ENCODE measurements at regions not wholly inside any gene's neighbourhood (a gene's known extent, or its start where the extent isn't known, plus 50 kb on each side); places are given as distances from the start of the nearest gene placed in this dataset.
"Not testable (repeated sequence)": the region's sequence is repeated elsewhere in the genome, so short reads cannot be mapped to it uniquely, and the experiment has no call there.

DNA sequence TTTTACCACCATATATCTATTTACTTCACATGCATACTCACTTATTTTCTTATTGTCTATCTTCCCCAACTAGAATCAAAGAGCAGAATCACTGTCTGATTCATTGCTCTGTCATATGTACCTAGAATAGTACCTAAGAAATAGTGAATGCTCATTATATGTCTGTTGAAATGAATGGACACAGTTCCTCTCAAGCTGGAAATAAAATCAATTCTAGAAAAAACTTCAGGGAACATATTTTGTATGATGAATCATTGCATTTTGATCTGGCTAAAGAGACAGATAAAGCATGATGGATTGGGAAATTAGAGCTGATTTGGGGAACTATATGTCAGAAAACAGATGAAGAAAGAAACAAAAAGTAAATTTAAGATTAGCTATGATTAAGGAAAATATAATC is 623.3 kb downstream of the C12orf50 start:
- no peak for DNase-seq

DNA sequence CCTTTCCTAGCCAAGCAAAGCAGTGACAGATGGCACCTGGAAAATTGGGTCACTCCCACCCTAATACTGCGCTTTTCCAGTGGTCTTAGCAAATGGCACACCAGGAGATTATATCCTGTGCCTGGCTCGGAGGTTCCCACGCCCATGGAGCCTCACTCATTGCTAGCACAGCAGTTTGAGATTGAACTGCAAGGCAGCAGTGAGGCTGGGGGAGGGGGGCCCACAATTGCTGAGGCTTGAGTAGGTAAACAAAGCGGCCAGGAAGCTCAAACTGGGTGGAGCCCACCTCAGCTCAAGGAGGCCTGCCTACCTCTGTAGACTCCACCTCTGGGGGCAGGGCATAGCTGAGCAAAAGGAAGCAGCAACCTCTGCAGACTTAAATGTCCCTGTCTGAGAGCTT is 635.0 kb downstream of the C12orf50 start:
- not testable (repeated sequence) for DNase-seq

DNA sequence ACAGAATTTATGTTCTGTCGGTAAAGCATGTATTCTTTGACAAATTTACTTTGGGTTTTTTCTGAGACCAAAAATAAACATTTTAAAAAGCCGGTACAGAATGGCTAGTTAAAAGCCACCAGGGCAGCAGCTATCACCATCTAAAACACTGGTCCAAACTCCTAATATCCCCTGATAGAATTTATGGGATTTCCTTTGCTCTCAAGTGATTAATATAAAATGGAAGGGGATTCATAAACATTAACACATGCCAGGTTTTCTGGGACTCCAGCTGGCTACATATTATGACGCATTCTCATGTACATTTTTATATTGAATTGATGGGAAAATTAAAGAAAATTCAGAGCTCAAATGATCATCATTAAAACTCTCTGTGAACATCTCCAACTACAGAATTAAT is 640.8 kb downstream of the C12orf50 start:
- DNase-seq, result no peak

DNA sequence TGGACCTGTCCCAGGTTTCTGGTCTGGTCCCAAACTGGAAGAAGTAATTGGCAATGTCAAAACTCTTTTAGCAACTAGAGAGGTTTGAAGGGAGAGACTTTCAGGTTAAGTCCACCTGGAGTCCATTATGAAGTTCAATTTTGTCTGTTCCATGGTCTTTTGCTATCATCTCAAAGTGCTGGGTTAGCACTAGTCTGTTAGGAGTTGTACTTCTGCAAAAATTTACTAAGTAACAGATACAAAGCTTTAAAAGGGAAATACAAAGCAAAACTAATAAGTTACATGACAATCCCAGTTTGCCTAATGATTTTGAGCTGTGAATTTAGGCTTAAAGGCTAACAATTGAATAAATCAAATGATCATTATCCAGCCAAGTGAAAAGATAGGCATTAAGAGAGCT is 643.9 kb downstream of the C12orf50 start:
- DNase-seq, result no peak

DNA sequence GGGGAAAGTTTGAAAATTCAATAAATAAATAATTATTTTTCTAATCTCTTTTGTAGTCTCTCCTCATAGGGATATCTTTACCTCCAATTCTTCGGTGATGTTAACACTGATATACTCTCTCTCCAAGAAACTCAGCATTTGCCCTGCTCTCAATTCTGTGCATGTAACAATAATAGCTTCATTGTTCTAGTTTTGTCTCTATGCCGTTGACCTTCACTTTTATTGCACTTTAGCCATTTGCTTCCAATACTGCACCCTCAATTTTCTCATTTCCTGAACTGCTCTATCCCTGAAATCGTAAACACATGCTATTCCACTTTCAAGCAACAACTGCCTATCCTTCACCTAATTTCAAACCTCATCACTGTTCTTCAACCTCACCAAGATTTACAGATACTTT is 645.0 kb downstream of the C12orf50 start:
- no peak for DNase-seq

DNA sequence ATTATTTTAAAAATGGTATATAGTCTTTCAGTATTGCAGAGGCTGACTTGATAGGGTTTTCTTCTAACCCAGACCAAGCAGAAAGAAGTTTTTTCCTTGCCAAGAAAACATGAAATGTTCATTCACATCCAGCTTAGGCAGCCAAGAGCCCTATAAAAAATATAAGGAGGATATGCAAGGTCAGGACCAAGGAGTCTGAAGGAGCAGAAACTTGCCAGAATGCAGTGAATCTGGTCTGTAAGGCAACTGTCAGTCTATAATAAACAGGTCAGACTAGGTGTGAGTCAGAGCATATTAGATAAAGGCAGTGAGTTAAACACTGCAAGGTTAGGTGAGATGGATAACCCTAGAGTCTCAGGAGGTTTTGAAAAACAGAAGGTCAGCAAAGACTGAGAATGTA is 645.5 kb downstream of the C12orf50 start:
- DNase-seq, result no peak

DNA sequence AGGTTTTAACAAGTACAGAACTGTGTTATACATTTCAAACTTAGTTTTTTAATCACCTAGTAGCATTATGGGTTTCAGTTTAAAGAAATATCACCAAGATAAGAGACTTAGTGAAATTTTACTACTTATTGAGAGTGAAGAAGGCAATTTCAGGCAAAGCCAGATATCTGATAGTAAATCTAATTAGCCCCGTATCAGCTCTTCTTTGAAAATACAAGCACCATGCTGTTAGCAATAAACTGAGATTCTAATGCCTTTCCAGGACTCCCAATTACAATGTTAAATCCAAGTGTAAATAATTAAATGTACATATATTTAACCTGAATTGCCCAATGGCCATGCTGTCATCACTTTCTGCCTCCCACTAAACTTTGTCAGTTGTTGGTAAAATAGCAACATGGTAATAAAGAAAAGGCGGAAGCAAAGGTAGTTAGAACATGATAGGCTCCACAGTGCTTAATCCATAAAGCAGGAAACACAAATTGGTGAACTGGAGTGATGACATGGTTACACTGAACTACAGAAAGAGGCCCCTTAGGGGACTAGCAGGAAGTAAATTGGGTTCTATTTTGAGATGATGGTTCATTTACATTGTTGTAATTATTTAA is 646.1 kb downstream of the C12orf50 start:
- no peak for DNase-seq

DNA sequence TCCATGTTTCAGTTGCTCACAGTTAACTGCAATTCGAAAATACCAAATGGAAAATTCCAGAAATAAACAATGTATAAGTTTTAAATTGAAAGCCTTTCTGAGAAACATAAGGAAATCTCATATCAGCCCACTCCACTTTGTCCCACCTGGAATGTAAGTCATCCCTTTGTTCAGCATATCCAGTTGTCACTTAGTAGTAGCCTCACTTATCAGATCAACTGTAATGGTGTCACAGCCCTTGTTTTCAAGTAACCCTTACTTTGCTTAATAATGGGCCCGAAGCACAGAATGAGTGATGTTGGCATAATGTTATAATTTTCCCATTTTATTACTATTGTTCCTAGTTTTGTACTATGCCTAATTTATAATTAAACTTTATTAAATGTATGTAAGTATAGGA is 646.8 kb downstream of the C12orf50 start:
- DNase-seq, result no peak

DNA sequence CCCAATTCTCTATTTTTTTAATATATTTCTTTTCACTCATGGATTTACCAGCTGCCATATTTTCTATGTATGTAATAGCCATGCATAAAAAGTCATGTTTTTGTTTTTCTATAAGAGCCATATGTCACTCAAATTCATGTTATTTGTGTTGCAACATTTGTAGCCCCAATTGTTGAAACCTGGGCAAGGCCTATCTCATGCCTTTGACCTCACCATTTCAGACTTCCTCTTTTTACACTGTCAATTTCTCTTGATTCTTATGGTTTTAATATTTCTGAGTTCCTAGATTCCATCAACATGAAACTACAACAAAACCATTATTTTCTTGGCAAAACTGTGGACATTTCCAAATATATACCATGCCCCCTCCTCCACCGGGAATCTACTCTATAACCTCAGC is 647.5 kb downstream of the C12orf50 start:
- no peak for DNase-seq

DNA sequence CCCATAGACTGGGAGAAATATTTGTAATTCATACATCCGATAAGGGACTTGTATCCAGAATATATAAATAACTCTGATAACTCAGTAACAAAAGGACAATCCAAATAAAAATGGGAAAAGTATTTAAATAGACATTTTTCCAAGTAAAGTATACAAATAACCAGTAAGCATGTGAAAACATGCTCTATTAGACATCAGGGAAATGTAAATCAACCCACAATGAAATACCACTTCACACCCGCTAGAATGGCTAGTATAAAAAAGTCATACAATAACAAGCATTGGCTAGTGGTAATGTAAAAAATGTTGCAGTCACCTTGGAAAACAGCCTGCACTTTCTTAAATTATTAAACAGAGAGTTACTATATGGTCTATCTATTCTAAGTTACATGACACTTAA is 650.7 kb downstream of the C12orf50 start:
- no peak for DNase-seq

DNA sequence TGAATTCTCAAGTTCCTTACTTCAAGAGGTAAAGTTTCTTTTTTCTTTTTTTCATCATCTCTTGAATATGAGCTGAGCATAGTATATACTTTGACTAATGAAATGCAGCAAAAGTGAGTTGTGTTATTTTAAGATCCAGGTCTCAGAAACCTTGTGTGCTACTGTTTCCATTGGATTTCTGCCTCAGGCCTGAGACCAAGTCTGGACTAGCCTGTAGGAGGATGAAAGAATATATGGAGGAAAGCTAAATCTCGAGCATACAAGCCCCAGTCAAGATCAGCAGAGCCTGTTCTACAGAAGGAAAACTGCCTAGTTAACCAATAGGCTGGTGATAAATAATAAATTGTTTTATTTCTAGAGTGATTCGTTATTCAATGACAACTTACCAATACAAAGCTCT is 652.5 kb downstream of the C12orf50 start:
- DNase-seq, result no peak

DNA sequence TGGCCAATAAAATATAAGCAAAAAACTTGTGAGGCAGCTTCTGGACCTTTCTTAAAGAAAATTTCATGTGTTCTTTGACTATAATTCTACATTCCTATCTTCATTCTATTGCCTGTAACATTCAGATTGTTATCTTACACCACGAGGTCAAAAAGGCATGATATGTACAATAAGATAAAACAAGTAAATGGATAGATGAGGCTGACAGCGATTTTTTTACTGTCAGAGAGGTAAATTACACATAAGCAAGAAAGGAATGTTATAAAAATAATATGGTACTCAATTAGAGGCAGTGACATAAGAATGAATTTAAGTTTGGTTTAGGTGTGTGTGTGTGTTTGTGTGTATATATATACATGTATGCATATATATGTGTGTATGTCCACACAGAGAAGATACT is 660.0 kb downstream of the C12orf50 start:
- no peak for DNase-seq

DNA sequence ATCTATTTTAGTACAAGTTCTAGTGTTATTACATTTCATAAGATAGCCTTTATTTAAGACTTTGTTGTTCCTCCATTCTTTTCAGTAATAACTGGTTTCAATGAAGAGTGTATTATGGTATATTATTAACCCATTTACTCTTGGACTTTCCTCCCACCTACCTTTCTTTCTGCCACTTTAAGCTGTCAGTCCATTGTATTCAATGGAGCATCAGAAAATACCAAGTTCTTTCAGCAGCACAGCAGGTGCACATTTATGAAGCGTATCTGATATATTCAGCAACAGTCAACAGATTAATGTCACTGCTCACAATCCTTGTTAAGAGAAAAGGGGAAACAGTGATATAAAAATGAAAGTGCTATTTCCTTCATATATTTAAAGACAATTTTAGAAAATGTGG is 660.9 kb downstream of the C12orf50 start:
- no peak for DNase-seq

DNA sequence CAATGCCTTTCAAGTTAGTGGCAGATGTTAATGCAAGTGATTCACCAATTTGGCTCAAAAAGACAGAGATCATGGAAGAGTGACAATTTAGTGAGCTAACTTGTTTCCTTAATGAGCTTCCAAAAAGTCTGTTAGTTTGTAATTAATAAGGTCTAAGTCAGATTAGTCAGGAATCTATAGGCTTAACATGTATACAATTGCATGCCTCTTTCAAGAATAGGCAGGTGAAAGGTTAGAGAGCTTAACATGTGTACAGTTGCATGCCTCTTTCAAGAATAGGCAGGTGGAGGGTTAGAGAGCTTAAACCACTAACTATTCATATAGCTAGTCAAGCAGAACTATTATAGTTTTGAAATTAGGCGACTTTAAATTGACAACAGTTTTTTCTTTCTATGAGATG is 663.8 kb downstream of the C12orf50 start:
- no peak for DNase-seq

DNA sequence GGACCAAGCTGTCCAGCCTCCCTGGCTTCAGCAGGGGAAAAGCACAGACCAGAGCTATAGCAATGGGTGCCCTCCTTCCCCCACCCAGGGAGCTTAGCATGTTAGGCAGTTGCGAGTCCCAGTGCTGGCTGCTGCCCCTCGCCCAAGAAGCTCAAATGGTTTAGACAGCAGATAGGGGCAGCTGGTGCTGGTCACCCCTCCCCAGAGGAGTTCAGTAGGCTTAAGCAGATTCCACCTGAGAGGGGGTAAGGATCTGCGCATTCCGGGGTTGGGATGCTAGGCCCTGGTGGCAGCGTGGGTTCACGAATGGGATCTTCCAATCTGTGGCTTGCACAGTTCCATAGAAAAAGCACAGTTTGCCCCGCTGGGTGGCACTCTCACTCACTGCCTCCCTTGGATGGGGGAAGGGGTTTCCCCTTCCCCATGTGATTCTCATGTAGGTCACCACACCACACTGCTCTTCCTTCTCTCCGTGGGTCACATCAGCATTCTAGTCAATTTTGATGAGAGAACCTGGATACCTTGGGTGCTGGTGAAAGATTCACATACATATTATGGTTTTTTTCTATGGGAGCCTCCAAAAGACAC is 665.6 kb downstream of the C12orf50 start:
- DNase-seq, result no peak

DNA sequence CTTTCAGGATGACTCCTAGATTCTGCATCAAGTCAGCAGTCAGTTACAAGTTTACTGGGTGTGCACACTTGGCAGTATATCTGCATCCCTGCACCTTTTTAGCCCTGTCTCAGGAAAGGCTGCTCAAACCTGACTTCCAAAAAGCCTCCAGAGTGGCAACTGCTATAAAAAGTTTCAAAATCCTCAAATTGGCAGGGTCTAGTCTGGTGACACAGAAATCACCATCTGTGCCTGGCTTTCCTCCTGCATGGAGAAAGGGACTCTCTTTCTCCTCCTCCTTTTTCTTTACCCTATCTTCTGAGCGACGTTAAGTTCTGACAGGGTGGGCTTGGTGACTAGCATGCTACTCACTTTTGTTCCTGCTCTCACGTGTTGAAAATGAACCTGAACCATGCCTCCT is 679.5 kb downstream of the C12orf50 start:
- no peak for DNase-seq

DNA sequence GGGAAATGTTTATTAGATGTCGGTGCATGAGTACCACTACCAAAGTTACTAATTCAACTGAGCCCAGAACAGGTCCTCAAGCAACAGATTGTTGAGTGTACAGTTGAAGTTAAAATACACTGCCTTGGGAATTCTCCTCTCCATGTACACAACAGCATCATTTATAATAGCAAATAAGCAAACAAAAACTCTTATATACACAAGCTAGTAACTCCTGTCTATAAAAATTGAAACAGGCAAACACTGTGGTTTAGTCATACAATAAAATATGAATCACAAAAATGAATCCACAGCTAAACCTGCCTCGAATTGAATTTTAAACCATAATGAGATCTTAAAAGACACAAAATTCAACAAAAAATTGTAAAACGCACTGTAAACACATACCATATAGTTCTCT is 681.1 kb downstream of the C12orf50 start:
- no peak for DNase-seq

DNA sequence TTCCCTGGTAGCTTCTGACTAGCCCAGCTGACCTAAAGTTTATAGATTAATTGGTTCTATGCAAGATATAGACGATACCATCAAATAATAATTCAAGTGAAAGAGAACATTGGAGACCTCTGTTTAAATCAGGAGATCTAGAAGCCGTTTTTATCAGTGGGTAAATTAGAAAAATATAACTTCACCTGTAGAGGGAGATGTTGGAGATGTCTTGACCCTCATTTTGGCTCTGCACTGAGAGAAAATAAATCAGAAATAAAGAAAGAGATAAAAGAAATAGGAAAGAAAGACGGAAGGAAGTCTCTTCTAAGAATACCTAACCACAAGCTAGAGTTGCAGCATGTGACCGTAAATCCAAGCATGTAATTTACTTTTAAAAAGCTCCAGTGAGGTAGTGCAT is 684.5 kb downstream of the C12orf50 start:
- DNase-seq, result no peak

DNA sequence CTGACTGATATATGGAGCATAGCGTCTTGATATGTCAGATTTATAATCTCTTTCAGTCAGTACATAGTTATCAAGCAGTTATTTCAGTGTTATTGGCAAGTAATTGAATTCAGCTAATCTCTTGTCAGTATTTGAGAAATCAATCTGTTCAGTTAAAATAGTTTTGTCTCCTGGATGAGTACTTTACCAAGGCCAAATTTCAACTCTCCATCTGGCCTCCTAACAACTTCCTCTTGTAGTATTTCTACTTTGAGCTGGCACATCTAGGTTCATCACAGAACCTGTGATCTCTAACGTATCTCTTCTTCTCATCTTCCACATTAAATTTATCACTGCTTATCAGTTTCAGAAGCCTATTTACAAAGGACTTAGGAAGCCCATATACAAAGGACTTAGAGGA is 690.5 kb downstream of the C12orf50 start:
- DNase-seq, result no peak

DNA sequence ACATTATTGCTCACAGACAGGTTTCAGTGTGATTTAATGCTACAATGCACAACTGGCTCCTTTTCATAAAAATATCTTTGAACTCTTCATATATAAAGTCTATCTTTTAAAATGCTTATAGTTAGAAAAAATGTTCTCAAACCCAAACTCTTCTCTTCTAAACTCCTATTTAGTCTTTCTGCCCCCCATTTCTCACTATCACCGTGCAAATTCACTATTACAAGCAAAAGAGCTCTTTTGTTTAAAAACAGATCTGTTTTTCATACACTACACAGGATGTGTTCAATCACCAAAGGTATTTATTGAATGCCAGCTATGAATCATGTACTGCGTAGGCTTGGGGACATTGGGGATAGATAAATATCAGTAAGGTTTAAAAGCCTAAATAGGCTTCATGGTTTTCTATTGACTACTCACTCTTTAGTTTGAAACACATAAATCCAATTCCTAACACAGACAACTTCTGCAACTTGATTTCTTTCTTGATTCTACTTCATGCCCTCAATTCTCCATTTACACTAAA is 692.3 kb downstream of the C12orf50 start:
- no peak for DNase-seq

DNA sequence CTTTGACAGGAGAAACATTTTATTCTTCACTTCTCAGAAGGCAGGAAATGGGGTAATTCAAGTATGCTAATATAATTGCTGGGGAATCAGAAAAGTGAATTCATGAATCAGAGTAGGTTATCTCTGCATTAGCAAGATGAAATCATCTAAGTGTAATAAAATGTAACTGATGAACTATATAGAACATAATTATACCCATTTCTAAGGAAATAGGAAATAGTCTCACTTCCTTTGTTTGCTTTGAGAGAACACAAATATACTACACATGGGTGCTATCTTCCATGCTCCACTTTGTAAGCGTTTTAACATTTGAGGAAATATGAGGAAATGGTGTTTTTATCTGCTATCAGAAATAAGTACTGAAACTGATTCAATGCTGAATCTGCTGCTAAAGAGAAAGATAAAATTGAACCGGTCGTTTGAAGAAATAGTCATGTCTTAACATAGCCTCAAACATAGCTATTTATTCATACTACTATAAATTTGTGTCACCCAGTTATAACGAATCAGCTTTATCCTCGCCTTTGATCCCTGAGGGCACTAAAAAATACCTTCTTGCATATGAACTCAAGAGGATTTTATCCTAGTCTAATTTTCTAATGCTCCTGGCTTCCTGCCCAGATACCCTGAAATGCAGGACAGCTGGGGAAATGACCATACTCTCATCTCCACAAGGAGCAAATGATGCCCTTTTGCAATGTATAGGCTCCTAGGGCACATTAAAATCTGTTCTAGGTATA is 696.0 kb downstream of the C12orf50 start:
- no peak for DNase-seq

DNA sequence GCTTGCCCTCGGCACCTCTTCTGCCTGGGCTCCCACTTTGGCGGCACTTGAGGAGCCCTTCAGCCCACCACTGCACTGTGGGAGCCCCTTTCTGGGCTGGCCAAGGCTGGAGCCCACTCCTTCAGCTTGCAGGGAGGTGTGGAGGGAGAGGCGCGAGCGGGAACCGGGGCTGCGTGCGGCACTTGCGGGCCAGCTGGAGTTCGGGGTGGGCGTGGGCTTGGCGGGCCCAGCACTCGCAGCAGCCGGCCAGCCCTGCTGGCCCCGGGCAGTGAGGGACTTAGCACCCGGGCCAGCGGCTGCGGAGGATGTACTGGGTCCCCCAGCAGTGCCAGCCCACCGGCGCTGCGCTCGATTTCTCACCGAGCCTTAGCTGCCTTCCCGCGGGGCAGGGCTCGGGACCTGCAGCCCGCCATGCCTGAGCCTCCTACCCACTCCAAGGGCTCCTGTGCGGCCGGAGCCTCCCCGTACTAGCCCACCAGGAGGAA is 699.1 kb downstream of the C12orf50 start:
- DNase-seq, result not testable (repeated sequence)

DNA sequence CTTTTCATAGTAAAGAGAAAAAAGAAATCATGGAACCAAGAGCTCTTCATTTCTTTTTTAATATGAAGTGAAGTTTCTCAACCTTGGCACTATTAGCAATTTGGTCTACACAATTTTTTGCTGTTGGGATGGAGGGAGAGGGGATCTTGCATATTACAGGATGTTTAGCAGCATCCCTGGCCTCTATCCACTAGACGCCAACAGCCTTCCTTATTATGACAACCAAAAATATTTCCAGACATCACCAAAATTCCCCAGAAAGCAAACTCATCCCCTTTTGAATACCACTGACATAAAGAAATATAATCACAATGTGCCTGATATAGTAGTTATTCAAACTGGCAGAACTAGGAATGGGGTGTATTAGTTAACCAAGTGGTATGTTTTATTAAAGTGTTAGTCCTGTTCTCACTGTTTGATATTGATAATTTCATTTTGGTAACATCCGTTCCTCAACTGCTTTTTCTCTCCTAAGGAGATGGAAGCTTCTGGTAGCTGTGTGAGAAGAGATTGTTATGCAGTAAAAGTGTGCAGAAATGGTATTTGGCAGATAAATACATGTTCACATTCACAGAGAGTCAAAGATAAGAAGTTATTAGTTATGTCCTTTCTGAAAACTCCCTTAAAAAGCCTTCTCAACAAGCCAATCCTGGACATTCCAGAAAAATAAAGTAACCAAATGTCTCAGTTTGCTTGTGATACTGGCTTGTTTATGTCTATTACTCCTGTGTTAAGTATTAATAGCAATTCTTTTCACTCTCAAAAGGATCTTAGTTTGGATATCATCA is 699.9 kb downstream of the C12orf50 start:
- no peak for DNase-seq
